ENCODE measurements at regions not wholly inside any gene's neighbourhood (a gene's known extent, or its start where the extent isn't known, plus 50 kb on each side); places are given as distances from the start of the nearest gene placed in this dataset.

DNA sequence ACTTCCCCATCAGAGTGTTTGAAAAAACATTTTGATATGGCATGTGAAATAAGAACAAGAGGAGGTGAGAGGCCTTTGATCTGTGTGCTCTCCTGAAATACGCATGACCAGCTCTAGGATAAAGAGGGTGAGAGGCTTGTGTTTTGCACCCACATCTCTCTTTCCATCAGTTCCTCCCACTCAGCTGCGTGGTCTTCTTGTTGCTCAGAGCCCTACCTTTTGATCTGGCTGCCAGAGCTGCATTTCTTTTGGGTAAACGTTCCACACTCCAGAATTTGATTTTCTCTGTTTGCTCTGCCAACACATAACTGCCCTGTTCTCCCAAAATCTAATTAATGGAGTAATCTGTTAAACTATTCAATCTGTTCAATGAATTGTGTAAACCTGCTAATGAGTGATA, 72.0 kb upstream of the FN1 start:
- intact Hi-C loops (cut with micrococcal nuclease) = no loop called here
- Histone ChIP-seq H3K27me3 (ENCODE audit: low read depth) (no peaks in the 10 kb centered on the region), H3K36me3 (no peaks in the 10 kb centered on the region), H3K4me3 (no peak overlapping the region), H3K4me1 (no peaks in the 10 kb centered on the region), H3K27ac (replicated peaks) (no peak overlapping the region), H3K9me3 (replicated peaks) (no peaks in the 10 kb centered on the region)
- no peak for DNase-seq
- TF ChIP-seq, protein P1, sequence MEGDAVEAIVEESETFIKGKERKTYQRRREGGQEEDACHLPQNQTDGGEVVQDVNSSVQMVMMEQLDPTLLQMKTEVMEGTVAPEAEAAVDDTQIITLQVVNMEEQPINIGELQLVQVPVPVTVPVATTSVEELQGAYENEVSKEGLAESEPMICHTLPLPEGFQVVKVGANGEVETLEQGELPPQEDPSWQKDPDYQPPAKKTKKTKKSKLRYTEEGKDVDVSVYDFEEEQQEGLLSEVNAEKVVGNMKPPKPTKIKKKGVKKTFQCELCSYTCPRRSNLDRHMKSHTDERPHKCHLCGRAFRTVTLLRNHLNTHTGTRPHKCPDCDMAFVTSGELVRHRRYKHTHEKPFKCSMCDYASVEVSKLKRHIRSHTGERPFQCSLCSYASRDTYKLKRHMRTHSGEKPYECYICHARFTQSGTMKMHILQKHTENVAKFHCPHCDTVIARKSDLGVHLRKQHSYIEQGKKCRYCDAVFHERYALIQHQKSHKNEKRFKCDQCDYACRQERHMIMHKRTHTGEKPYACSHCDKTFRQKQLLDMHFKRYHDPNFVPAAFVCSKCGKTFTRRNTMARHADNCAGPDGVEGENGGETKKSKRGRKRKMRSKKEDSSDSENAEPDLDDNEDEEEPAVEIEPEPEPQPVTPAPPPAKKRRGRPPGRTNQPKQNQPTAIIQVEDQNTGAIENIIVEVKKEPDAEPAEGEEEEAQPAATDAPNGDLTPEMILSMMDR (IDR thresholded peaks at IDR 0.05; ENCODE audit: borderline replicate concordance) = no peak

DNA sequence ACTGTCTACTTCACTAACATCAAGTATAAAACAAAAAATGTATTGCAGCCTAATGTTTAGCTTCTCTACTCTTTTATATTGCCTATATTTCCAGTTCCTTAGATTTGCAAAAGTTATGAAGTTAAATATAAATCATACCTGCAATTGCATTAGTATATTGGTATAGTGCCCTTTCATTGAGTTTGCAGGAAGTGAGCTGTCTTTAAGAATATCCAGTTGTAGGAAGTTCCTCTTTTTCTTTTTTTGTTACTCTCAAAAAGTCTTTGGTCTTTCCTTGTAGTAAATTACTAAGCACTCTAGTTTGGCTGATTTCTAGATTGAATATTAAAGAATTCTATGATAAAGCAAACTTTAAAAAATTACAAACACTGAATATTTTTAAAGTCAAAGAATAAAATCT, 71.3 kb upstream of the FN1 start:
- no peak overlapping the region for H3K4me3 ChIP-seq
- no peaks in the 10 kb centered on the region for H3K4me1 ChIP-seq
- no peaks in the 10 kb centered on the region for H3K27me3 ChIP-seq (ENCODE audit: low read depth)
- no peaks in the 10 kb centered on the region for H3K9me3 ChIP-seq (replicated peaks)
- TF ChIP-seq, protein P1 (IDR thresholded peaks at IDR 0.05; ENCODE audit: borderline replicate concordance) = no peak
- no peak for DNase-seq
- intact Hi-C loops (cut with micrococcal nuclease) = no loop called here
- H3K36me3 ChIP-seq = no peaks in the 10 kb centered on the region
- no peak overlapping the region for H3K27ac ChIP-seq (replicated peaks)

DNA sequence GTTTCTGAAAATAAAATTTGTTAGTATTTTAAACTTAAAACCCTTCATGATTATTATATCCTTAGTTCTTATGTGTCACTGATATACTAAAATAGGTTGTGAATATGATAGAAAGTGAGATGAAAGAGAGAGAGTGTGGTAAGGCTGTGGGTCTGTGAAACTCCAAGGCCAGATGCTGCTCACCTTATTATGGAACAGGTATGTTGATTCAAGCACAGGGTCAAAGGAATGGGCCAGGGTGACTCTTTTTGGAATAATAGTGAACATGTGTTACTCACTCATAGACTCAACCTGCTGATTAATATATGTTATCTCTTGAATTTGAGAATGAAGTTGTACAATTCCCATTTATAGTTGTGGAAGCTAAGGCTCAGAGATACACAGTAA, 70.7 kb upstream of the FN1 start:
- DNase-seq = no peak
- Histone ChIP-seq H3K4me1 (no peaks in the 10 kb centered on the region), H3K9me3 (replicated peaks) (no peaks in the 10 kb centered on the region), H3K27ac (replicated peaks) (no peak overlapping the region), H3K27me3 (ENCODE audit: low read depth) (no peaks in the 10 kb centered on the region), H3K4me3 (no peak overlapping the region), H3K36me3 (no peaks in the 10 kb centered on the region)
- intact Hi-C loops (cut with micrococcal nuclease) = no loop called here
- TF ChIP-seq, protein P1 (IDR thresholded peaks at IDR 0.05; ENCODE audit: borderline replicate concordance) = no peak

DNA sequence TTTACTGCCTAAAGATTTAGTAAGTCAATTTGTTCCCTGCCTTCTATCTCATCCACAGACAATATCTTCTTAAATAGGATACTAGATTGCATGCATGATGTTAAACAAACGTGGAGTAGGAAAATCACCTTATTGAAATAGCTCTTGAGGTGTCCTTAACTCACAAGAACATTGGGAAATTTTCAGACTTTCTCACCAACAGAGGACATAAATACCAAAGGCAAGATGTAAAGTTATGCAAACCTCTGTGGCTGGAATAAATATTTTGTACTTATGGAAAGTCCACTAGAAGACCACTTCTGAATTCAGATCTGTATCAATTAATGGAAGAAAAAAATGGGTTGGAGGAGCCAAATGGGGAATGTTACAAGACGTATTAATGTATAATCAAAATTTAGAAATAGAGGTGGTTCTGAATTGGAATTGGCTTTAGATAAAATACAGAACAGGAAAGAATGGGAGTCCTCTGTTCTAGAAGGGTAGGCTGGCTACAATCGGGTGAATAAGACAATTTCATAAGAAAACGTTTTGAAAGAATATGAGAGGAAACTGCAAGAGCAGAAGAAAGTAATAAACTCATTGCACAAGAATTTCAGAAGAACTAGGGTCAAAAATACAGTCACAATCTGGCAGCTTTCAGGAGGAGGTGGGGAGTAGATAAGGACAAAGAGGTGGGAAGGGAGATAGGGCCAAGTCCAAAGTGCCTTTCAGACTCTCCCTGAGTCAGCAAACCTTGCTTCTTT, 69.3 kb upstream of the FN1 start:
- no peaks in the 10 kb centered on the region for H3K27me3 ChIP-seq (ENCODE audit: low read depth)
- intact Hi-C loops (cut with micrococcal nuclease) = no loop called here
- no peaks in the 10 kb centered on the region for H3K36me3 ChIP-seq
- H3K27ac ChIP-seq (replicated peaks) = no peak overlapping the region
- no peaks in the 10 kb centered on the region for H3K9me3 ChIP-seq (replicated peaks)
- TF ChIP-seq, protein P1 (IDR thresholded peaks at IDR 0.05; ENCODE audit: borderline replicate concordance) = no peak
- H3K4me1 ChIP-seq = no peaks in the 10 kb centered on the region
- H3K4me3 ChIP-seq = no peak overlapping the region
- no peak for DNase-seq

DNA sequence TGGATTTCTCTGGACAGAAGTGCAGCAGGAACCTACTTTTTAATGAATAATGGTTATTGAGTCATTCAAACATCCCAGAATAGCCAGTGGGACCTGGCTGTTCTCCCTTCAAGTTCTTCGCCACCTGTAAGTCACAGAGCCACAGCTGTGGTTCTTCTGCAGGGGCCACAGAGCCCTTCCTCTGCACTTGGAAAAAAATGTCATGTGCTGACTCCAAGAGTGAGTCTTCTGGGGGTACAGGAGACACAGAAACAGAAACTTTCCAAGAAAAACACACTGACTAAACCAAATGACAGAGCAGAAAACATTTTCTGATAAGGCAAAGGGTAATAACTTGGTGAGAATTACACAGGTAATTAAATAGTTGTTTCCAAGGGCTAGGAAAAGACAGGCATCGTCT, 68.7 kb upstream of the FN1 start:
- no peaks in the 10 kb centered on the region for H3K4me1 ChIP-seq
- intact Hi-C loops (cut with micrococcal nuclease) = no loop called here
- H3K36me3 ChIP-seq = no peaks in the 10 kb centered on the region
- H3K27ac ChIP-seq (replicated peaks) = no peak overlapping the region
- no peak overlapping the region for H3K4me3 ChIP-seq
- no peaks in the 10 kb centered on the region for H3K27me3 ChIP-seq (ENCODE audit: low read depth)
- H3K9me3 ChIP-seq (replicated peaks) = no peaks in the 10 kb centered on the region
- TF ChIP-seq, protein P1 (IDR thresholded peaks at IDR 0.05; ENCODE audit: borderline replicate concordance) = no peak
- DNase-seq = no peak
